Limb (tissue), 2 donors: ENCODE measurements at regions not wholly inside any gene's neighbourhood (a gene's known extent, or its start where the extent isn't known, plus 50 kb on each side); places are given as distances from the start of the nearest gene placed in this dataset.

Experiments used
- DNase-seq, 2 donors: peaks; one replicate each; pipeline ENCODE4 v3.0.0-alpha.2; 2016; ENCODE audit errors: extremely low spot score in 2 of 2

DNA sequence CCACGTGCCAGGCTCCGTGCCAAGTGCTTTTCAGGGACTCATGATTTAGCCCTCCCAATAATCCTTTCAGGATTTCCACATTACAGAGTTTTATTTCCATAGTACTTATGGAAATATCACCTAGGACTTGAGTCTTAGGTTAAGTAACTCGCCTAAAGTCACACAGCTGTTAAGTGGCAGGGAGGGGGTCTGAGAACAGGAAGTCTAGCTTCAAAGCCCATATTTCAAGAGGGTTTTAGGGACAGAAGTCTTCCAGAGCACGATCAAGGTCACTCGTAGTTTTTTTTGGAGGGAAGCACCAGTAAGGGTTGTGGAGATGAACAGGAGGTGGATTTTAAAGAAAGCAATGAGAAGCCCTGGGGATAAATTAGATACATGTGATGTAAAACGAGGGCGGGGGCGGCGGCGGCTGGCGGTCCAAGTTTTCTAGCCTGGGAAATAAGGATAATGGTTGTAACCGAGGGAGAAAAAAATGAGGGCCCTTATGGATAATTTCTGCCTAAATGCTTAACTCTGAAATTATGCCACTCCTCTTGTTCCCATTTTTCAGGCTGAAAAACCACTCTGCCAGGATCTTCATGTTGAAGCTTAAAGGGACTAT, 192.6 kb upstream of the FOXN3 start:
- DNase-seq, result no peak

DNA sequence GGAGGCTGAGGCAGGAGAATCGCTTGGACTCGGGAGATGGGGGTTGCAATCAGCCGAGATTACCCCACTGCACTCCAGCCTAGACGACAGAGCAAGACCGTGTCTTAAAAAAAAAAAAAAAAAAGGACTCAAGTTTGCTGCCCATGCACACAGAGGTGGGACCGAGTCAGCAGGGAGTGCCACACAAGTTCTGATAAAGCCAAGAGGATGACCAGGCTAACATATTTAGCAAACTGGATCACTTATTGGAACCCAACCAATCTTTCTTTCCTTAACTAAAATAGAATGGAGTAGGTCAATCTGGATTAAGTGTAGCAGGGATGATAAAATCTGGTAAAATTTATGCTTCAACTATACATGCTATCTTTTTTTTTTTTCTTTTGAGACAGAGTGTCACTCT, 190.4 kb upstream of the FOXN3 start:
- no peak for DNase-seq

DNA sequence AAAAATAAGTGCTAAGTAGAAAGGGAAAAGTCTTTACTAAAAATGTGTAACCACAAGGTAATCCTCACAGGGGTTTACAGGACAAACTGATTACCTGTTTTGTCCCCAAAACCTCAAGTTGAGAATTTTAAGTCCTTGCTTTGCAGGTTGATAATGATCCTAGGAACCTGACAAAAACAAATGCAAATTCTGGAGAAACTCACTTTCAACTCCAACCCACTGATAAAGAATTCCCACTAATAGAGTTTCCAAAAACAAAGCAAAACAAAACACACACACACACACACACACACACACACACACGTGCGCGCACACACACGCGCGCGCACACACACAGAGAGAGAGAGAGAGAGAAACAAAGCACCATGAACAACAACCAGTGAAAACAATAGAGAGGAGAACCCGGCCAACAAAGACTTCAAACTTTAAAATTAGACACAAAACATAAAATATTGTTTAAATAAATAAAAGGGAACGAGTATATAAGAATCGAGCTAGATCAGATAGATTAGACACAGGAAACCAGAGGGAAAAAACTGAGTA, 187.0 kb upstream of the FOXN3 start:
- DNase-seq, result no peak

DNA sequence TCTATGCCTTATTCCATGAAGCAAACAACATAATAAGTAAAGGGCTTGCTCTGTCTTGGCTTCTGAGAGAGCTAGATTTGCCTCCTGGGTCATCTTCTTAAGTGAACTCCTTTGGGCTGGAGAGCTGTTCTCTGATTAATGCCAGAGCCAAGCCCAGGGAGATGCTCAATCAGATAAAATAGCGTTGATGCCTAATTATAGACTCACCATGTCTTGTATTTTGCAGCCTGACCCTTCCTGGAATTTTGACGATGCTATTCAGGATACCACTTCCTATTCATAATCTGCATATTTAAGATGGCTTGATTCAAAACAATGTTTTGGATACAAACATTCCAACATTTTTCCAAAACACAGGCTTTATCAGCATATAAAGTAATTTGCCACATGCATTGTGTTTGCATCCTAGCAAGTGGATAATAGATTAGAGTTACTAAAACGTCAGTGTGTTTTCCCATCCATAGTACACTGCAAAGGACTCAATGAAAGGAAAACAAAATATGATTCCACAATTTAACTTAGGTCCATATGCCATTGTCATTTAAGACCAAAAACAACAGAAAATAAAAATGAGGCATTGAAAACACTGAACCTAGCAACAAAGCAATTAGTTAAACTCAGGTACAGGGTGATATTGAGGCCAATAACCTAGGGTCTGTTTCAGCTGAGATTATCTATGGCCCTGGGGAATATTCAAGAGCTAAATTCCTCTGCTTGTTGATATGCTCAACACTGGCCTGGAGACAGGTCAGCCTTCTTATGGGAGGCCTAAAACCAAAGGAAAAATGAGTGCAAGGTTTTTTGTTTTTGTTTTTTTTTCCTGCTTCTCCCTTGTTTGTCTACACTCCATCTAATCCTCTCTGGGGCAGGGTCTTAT, 184.2 kb upstream of the FOXN3 start:
- no peak for DNase-seq

DNA sequence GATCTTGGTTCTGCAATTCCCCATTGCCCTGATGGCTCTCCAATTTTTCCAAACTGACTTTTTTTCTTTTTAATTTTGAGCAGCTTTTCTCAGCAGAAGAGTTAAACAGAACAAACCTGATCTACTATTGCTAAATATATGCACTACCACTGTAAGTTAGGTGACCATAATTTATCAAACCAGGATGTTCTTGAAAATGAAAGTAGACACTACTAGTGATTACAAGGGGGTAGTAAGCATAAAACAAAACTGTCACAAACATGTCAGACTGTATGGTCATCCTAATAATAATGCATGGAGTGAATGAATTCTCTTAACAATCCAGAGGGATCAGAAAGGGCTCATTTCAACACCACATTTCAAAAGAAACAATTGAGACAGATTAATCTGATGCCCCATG, 183.0 kb upstream of the FOXN3 start:
- no peak for DNase-seq

DNA sequence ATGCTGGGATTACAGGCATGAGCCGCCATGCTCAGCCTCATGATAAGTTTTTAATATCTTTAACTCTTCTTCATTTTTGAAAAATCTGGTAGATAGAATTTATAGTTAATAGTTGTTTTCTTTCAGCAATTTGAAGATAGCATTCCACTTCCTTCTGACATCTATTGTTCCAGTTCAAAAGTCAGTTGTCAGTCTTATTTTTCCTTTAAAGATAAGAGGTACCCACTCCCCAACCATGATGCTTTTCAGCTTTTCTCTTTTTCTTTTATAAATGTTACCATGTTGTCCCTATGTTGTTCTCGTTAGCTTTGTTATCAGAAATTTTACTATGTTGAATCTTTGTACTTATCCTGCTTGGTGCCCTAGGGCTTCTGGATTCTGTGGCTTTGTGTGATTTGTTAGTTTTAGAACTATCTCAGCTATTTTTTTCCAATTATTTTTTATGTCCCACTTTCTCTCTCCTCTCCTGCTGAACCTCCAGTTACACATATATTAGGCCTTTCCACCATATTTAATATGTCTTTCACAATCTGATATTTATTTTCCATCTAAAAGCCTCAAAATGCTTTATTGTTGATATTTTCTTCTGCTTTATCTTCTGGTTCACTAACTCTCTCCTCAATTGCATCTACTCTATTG, 181.6 kb upstream of the FOXN3 start:
- no peak for DNase-seq

DNA sequence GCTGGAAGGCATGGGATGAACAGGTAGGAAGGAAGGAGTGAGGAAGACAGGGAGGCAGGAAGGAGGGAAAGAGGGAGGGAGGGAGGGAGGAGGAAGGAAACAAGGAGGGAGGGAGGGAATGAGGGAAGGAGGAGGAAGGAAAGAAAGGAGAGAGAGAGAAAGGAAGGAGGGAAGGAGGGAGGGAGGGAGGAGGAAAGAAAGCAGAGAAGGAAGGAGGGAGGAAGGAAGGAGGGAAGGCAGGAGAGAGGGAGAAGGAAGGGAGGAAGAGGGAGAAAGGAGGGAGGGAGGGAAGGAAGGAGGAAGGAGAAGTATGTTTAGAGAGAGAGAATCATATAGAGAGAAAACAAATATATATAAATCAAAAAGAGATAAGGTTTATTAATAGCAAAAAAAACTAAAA, 175.9 kb upstream of the FOXN3 start:
- no peak for DNase-seq

DNA sequence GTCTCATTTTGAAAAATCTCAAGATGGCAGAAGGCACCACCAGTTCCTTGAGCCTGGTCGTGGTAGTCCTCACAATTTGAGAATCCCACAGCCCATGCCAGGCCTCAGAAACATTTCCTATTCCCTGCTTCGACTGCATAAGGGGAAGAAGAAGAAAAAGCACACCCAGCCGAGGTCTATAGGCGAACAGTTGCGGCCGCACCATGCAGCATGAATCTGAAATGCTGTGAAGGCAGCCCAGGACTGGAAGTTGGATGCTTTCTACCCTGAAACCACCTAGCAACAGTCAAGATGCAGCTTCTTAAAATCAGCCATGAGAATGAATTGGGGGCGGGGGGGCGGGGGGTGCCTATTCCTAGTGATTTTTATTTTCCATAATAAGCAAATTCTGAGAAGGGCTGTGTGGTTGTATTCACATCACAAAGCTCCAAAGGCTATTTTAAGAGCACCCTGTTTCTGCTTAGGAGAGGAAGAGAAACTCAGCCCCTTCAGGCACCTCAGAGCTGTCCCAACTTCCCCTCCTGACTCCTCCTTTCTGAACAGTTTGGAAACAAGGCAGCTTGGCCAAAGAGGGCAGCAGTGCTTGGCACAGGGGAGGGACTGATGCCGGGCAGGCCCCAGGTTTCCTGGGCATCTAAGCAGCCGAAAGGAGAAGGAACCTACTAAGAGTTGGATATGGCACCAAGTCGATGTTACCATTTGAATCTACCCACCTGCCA, 172.5 kb upstream of the FOXN3 start:
- DNase-seq, result no peak

DNA sequence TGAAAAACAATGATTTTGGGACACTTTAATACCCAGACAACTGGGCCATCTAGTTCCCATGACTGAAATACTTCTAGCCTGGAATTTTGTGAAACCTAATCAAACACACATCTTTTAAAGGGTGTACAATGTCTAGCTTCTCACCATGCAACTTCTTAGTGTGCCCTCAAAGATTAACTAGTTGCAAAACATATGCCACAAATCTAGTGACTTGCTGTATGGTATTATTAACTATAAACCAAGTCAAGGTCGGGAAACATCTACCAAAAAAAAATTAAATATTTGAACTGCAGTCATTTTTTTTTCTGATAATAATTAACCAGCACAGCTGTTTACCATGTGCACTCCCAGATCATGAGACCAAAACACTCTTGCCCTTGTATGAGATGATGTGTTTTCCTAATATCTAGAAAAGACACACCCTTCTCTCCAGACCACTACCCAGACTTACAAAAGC, 171.8 kb upstream of the FOXN3 start:
- DNase-seq, result no peak

DNA sequence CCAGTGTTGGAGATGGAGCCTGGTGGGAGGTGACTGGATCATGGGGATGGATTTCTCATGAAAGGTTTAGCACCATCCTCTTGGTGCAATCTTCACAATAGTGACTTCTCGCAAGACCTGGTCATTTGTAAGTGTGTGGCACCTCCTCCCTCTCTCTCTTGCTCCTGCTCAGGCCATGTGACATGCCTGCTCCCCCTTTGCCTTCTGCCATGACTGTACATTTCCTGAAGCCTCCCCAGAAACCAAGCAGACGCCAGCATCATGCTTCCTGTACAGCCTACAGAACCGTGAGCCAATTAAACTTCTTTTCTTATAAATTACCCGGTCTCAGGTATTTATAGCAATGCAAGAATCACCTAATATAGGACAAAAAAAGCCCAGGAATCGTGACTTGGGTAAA, 171.0 kb upstream of the FOXN3 start:
- DNase-seq, result no peak

DNA sequence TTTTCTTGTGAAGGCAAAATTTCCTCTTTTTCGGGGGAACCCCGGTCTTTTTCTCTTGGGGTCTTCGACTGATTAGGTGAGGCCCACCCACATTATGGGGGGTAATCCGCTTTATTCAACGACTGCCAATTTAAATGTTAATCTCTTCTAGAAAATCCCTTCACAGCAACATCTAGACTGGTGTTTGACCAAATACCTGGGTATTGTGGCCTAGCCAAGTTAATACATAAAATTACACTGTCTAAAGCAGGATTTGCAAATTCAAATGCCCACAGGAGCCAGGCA, 170.0 kb upstream of the FOXN3 start:
- no peak for DNase-seq

DNA sequence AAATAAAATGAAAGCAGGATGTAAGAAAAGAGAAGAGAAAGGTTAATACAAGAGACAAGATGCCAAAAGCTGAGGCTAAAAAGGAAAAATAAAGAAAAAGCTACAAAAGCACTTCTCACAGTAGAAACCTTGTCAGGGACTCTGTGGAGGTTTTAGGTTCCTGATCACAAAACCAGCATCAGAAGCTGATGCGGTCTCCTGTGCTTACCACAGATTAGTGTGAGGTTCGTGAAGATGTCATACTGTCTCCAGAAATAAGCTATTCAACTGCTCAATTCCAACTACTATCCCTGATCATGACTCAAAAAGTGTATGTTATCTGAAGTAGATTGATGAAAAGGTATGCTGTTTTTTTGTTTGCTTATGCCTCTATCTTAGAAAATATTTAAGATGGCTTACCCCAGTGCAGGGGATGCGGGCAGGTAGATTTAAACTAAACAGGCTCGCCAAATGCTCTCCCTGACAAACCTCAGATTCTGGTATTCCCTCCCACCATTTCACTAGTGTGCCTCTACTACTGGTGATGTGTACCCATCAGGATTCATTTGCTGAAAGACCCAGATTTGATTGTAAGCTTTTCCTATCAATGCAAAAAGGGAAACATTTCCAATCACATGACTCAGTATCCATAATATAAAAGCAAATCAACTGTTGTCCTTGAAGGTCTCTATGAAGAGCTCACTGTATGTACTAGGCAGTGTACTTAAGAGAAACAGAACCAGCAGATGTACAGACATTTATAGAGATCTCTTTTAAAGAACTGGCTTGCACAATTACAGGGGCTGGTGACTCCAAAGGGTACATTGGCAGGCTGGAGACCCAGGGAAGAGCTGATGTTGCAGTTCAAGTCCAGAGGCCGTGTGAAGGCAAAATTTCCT, 169.5 kb upstream of the FOXN3 start:
- no peak for DNase-seq

DNA sequence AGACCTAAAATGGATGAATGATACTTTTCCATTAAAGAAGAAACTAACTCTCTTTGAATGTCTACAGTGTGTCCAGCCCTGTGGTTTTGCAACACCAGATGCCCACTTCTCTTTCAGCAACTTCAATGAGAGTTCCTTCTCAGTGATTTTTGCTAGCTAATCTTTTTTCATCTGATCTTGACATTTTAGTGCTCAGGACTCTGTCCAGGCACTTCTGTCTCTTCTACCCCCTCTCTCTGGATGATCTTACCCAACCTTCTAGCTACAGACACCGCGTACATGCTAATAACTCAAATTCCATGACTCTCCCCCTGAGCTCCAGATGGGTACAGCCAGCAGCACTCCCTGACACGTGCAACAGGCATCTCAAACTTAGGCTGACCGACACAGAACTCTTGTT, 161.1 kb upstream of the FOXN3 start:
- DNase-seq, result no peak

DNA sequence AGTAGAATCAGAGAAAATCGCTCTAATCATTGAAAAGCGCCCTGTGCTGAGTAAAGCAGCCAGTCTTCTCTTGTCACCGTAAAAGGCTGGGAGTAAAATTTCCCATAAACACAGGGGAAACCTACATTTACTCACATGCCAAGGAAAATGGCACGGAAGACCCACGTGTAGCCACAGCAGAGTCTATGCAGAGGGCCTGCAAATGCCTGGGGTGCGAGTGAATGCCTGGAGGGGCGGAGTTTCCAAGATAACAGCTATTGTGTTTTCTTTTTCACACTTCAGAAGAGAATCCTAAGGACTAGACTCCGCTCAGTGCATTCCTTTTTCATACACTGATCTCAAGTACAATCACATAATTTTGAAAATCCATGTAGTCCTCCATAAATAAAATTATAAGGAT, 159.9 kb upstream of the FOXN3 start:
- no peak for DNase-seq

DNA sequence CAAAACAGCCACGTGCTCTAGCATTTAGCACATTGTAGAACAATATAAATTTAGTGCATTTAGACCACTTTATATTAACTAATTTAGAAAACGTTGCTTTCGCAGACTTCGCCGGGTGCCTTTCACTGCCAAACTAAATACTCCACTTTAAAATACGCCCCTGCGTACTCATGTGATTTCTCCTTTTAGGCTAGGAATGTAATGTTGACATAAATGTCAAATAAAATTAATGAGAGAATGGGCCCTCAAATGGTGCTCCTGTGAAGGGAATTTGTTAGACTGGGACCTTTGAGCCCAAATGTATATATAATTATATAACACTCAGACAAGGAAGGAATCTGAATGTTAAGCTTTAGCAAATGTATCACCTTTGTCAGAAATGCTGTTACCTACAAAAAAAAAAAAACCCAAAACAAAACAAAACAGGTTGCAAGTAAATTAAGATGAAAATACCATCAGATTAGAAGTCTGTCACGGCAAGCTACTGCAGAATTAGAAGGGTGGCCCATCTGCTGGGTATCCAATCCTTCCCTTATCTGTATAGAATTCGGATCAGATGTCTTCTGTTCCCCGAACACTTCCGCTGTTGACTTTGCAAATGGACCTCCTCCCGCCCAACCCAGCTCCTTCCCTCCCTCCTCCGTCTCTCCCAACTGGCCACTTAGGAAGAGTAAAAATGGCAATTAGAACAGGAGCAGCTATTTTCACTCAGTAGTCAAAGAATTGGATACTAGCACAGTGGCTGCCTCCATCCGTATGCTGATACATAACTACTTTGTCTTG, 159.3 kb upstream of the FOXN3 start:
- no peak for DNase-seq

DNA sequence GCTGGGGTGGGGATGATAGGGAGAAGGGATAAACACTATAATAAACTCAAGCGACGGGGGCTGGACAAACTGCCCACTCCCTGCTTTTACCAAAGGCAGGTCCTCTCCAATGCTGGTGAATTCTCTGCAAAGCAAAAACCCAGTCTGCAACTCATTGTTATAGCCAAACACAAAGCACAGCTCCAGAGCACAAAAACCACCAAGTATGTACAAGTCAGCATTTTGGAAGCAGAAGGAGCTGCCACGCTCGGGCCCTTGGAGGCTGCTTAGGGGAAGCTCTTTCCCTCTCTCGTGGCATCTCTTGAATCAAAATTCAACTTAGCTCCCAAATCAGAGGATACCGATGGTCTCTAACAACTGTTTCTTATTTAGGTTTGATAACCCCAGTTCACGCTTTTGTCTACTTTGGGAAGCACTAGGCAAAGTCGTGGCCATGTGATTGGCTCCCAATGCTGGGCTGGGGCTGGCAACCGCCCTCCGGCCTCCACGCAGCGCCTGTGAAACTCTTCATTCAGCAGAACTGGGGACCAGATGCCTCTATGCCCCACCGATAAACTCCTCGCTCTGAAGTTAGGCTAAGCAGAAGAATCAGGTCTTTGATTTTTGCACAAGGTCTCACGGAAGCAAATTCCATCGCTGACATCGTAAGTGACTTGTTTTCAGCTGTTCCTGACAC, 158.5 kb upstream of the FOXN3 start:
- DNase-seq, result no peak

DNA sequence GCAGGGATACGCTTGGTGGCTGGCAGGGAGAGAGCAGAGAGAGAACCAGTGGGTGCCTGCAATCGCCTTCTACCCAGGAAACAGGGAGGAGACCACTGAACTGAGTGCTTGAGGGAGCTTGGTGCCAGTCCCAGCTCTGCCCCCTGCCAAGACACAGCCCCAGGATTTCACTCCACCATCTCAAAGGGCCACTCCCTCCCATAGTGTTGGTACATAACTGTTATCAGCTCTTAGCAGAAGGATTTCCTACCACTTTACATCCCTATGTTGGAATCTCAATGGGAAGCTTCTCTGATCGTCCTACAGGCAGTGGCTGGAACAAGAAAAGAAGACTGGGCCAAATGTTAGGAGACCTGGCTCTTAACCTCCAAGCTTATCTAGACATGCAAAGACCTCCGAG, 157.4 kb upstream of the FOXN3 start:
- DNase-seq, result no peak

DNA sequence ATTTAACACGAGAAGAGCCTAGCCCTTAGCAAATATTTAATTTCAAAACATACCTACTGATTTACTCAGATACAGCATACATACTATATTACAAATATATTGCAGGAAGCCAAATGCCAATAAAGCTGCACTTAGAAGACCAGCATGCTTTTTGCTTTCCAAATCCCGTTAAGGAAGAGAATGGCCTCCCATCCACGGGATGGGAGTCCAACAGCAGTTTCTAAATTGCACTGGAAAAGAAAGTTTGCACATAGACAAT, 156.3 kb upstream of the FOXN3 start:
- DNase-seq, result no peak

DNA sequence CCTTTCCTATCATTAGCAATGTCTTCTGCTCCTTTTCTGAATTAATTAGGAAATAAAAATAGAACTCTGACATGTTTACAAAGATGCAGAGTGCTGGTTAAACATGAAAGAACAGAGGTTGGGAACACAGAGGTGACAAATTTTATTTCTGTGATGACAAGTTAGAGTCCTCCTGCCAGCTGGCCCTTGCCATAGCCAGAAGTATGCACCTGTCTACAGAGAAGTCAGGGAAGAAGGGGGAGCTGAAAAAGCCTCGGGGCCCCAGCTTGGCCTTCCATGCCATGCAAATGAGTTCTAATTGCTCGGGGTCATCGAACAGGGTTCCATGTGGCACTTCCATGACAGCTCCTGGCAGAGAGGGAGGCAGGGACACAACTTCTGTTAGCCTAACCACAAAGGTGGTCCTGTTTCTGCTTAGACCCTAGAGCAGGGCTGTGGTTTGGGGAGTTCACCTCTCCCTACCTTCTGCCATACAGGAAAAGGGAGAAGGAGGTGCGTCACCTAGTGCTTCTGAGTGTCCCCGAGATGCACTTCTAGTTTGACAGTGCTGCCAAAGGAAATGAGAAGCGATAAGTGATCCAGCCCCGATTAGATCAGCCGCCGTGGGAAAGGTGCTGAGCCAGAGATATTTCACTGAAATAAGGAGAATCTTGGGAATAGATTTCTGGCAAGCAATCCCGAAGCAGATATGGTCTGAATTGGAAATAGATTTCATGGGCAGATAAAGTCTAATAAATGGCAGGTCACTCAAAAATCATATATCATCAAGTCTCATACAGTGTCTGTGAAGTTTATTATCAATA, 155.8 kb upstream of the FOXN3 start:
- DNase-seq, result no peak
